Activated T-helper 2 cell treated with anti-CD3 and anti-CD28 coated beads, Interferon-gamma antibody, Interleukin-2, Interleukin-4, amounts not matched to agents 10 μg/mL and 5 μg/mL and 100 μg/mL, durations not matched to agents 14 hours and 24 hours and 36 hours (primary cell): ENCODE measurements at regions not wholly inside any gene's neighbourhood (a gene's known extent, or its start where the extent isn't known, plus 50 kb on each side); places are given as distances from the start of the nearest gene placed in this dataset.

Source experiments
- DNase-seq: peaks from one replicate; pipeline ENCODE4 v3.0.0; 2021; ENCODE audit warnings: low spot score
- H3K27ac Mint-ChIP-seq: one replicate; pipeline ENCODE4 v1.8.0; 2021; ENCODE audit warnings: mixed read lengths
- H3K27me3 Mint-ChIP-seq: one replicate; pipeline ENCODE4 v1.8.0; 2021; ENCODE audit warnings: low read depth, mixed read lengths
- H3K36me3 Mint-ChIP-seq: one replicate; pipeline ENCODE4 v1.8.0; 2021; ENCODE audit warnings: low read depth, mixed read lengths
- H3K4me1 Mint-ChIP-seq: one replicate; pipeline ENCODE4 v1.8.0; 2021; ENCODE audit warnings: low read depth, mixed read lengths
- H3K4me3 Mint-ChIP-seq: one replicate; pipeline ENCODE4 v1.8.0; 2021; ENCODE audit warnings: low read depth, mild to moderate bottlenecking, moderate library complexity, mixed read lengths
- H3K9me3 Mint-ChIP-seq: one replicate; pipeline ENCODE4 v1.8.0; 2021; ENCODE audit warnings: mixed read lengths
- intact Hi-C: fragments of 100-400 bp; cut with micrococcal nuclease; formaldehyde crosslinking; loops from one replicate; pipeline ENCODE4 v1.15.1; 2023

DNA sequence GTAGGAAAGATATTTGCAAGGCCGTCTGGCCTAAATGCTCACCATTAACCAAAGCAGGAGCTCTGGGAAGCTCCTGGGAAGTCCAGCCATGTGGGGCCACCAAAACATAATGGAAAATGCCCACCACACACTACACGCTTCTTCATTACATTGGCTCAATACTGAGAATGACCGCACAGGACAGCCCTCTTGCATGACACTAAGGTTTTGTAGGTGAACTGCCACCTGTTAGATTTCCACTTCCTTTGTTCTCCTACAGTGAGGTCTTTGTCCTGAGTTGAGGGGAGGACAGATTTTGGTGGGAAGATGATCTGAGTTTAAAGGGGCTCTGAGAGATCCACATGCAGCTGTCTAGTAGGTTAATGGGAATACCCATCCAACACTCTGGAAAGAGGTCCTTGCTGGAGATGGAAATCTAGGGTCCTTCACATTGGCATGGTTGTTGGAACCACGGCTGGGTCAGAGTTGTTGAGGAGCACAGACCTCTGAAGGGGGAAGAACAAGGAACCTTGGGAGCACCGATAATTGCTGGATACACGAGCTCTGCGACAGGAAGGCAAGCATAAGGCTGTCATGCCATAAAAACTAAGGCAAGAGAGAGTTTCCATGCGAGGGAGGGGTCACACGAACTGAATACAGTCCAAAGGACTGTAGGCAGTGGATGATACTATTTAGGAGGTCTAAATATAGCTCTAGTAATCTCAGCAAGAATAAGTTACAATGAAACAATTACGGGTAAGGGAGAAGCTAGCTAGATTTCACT is 105.5 kb upstream of the IRF2BP2 start:
- no peak for DNase-seq
- peaks cover 11% of the 10 kb centered on the region for H3K4me1 Mint-ChIP-seq
- H3K27ac Mint-ChIP-seq, result no peak overlapping the region
- H3K27me3 Mint-ChIP-seq, result no peaks in the 10 kb centered on the region
- H3K9me3 Mint-ChIP-seq, result no peaks in the 10 kb centered on the region
- intact Hi-C loops, result no loop called here
- H3K4me3 Mint-ChIP-seq, result no peak overlapping the region
- H3K36me3 Mint-ChIP-seq, result no peaks in the 10 kb centered on the region

DNA sequence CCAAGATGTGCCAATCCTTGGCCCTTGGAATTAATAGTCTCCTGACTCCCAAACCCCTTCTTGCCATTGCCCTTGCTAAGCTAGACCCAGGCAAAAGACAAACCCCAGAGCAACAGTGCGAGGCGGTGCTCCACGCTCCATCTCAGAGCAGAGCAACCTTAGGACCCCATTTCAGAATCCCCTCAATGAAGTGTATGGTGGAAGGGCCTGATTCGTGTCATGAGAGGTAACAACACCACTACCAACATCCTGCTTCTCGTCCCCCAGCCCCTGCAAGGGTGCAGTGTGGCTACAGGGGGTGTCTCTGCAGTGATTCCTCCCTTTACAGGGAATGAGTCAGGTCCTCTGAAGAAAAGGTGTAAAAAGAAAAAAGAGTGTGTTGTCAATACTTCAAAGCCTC is 103.9 kb upstream of the IRF2BP2 start:
- H3K4me1 Mint-ChIP-seq, result peaks cover 10% of the 10 kb centered on the region
- no peak overlapping the region for H3K27ac Mint-ChIP-seq
- no peak for DNase-seq
- intact Hi-C loops, result no loop called here
- H3K36me3 Mint-ChIP-seq, result no peaks in the 10 kb centered on the region
- no peaks in the 10 kb centered on the region for H3K9me3 Mint-ChIP-seq
- no peak overlapping the region for H3K4me3 Mint-ChIP-seq
- no peaks in the 10 kb centered on the region for H3K27me3 Mint-ChIP-seq

DNA sequence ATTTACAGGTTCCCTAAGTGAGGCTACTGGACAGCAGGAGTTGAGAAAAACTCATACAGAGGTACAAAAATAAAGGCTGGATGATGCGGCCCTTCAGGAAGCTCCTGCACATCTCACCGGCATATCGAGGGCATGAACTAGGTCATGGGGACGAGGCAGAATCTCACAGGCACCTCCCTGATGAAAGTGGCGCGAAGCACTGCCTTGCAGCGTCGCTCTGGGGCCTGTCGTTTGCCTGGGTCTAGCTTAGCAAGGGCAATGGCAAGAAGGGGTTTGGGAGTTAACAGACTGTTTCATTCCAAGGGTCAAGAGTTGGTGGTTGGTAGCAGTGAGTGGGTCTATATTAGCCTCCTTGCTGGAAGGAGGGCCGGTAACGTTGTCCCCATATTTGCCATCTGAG is 103.5 kb upstream of the IRF2BP2 start:
- no peak overlapping the region for H3K4me3 Mint-ChIP-seq
- no peak for DNase-seq
- H3K4me1 Mint-ChIP-seq, result peaks cover 13% of the 10 kb centered on the region
- H3K27ac Mint-ChIP-seq, result no peak overlapping the region
- intact Hi-C loops, result no loop called here
- no peaks in the 10 kb centered on the region for H3K36me3 Mint-ChIP-seq
- no peaks in the 10 kb centered on the region for H3K27me3 Mint-ChIP-seq
- no peaks in the 10 kb centered on the region for H3K9me3 Mint-ChIP-seq

DNA sequence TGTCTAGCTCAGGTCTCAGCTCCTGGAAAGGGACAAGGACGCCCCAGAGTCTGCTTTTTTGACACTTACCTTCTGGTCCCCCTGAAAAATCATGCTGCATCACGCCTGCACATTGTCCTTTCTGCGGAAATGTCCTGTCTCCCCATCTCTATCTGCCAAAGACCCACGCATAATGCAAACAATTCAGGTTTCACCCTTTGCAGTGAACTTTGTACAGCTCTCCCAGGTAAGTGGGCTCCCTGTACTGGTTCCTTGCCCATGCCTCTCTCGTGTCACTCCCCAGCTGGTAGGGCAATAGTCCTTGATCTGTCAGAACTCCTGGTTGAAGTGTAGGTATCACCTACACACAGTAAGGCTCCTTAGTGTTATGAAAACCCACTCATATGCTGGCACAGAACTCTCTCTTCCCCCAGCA is 102.9 kb upstream of the IRF2BP2 start:
- H3K9me3 Mint-ChIP-seq, result no peaks in the 10 kb centered on the region
- H3K27ac Mint-ChIP-seq, result no peak overlapping the region
- intact Hi-C loops, result no loop called here
- no peaks in the 10 kb centered on the region for H3K27me3 Mint-ChIP-seq
- no peak for DNase-seq
- H3K36me3 Mint-ChIP-seq, result no peaks in the 10 kb centered on the region
- peaks cover 10% of the 10 kb centered on the region for H3K4me1 Mint-ChIP-seq
- no peak overlapping the region for H3K4me3 Mint-ChIP-seq

DNA sequence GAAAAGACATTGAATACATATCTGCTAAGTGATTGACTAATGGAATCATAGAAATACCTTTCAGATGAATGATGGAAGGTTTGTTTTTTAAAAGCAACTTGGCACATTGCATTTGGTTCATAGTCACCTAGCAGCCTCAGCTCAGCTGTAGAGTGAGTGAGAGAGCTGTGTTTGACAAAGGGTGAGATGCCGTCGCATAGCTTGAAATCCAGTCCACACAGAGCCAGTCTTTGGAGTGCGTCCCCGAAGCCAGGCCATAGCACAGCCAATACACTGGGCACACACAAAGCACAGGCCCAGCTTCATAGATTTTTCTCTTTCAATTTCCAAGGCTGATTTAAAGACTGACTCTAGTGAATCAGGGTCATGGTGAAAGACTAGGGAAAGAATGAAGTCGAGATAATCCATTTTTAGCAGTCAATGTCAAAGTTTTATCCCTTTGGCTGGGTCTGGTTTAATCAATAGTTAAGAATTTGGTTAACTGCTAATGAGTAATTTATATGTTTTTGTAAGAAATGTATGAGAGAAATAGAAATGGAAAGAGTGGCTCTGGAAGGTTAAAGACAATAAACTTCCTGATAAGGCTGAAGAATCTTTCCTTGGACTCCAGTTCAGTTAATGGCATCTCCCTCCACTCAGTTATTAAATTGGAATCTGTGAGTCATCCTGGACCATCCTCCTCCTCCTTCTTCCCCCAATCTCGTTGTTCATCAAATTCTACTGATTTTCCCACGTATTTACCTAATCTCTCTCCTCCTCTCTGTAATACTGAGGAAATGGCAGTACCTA is 101.2 kb upstream of the IRF2BP2 start:
- H3K27me3 Mint-ChIP-seq, result no peaks in the 10 kb centered on the region
- intact Hi-C loops, result no loop called here
- H3K9me3 Mint-ChIP-seq, result peaks cover 2% of the 10 kb centered on the region
- peaks cover 12% of the 10 kb centered on the region for H3K4me1 Mint-ChIP-seq
- no peaks in the 10 kb centered on the region for H3K36me3 Mint-ChIP-seq
- no peak overlapping the region for H3K4me3 Mint-ChIP-seq
- peak overlapping the region; percentile 4 for H3K27ac Mint-ChIP-seq
- DNase-seq, result no peak

DNA sequence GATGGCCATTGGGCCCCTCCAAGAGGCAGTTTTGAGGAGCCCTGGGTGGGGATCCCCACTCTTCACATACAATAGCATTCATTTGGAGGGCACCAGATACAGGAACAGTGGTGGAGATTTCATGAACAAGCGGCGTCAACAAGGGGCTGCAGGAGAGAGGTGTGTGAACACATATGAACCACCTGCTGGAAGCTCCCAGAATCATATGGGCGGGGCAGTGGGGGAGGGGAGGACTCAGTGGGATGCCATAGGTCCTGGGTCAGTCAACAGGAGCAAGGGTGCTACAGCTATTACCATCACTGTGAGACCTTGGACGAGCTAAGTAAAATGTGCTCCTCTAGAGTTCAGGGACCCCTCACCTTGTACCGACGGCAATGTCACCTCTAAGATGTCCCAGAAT is 100.4 kb upstream of the IRF2BP2 start:
- H3K9me3 Mint-ChIP-seq, result peaks cover 5% of the 10 kb centered on the region
- no peaks in the 10 kb centered on the region for H3K27me3 Mint-ChIP-seq
- intact Hi-C loops, result no loop called here
- H3K4me1 Mint-ChIP-seq, result peaks cover 19% of the 10 kb centered on the region
- H3K4me3 Mint-ChIP-seq, result no peak overlapping the region
- H3K36me3 Mint-ChIP-seq, result no peaks in the 10 kb centered on the region
- H3K27ac Mint-ChIP-seq, result no peak overlapping the region
- DNase-seq, result no peak

DNA sequence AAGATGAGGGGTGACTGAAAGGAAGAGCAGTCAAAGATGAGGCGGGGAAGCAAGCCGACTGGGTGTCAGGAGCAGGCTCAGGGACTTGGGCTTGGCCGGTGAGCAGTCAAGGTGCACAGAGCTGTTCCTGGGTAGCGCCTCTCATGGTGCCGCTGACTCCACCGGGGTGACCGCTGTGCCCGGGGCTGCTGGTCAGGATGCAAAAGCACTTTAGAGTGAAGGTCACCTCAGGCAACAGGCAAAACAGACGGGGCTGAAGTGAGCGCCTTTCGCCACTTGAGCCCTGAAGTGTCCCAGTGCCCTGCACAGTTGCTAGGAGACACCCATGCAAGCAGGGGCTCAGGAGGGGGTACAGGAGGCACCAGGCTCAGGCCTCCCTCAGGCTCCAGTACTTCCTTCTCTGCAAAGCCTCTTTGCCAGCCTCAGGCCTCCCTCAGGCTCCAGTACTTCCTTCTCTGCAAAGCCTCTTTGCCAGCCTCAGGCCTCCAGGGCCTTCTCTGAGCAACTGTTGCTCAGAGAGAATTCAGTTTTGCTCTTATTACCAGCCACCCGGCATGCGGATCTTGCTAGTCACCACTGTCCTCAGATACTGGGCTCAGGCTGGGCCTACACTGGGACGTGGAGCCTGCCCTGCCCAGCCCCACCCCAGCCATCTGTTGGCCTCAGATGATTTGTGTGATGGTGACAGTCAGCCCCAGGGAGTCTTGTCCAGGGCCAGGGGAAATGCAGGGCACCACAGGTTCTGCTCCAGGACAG is 99.7 kb upstream of the IRF2BP2 start:
- intact Hi-C loops, result loop anchor here (5.0 kb wide), 1 partner anchor 77 kb away; no protein-coding TSS in a partner anchor
- H3K36me3 Mint-ChIP-seq, result no peaks in the 10 kb centered on the region
- no peak for DNase-seq
- H3K4me3 Mint-ChIP-seq, result no peak overlapping the region
- H3K4me1 Mint-ChIP-seq, result peaks cover 21% of the 10 kb centered on the region
- H3K27me3 Mint-ChIP-seq, result no peaks in the 10 kb centered on the region
- no peak overlapping the region for H3K27ac Mint-ChIP-seq
- H3K9me3 Mint-ChIP-seq, result peaks cover 5% of the 10 kb centered on the region

DNA sequence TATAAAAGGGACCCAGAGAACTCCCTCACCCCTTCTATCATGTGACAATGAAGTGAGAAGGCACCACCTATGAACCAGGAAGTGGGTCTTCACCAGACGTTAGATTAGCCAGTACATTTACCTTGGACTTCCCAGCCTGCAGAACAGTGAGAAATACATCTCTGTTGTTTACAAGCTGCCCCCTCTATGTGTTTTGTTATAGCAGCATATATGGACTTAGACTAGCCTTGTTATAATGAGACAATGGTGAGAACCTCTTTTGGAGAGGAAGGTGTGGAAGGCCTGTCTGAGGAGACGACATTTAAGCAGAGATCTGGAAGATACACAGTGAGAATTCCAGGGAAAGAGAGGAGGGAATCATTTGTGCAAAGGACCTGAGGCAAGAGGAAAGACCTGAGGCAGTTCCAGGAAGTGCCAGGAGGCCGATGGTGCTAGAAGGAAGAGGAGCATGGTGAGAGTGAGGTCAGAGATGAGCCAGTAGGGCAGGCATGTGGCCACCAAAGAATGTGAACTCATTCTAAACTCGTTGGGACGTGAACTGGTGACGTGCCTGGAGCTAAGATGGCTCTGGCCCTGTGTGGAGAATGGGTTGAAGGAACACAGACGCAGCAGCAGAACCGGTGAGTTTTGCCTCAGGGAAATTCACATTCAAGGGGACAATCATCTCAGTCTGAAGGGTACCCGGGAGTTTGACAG is 98.9 kb upstream of the IRF2BP2 start:
- Mint-ChIP-seq H3K27me3 (no peaks in the 10 kb centered on the region), H3K36me3 (no peaks in the 10 kb centered on the region), H3K4me3 (no peak overlapping the region), H3K9me3 (peaks cover 5% of the 10 kb centered on the region), H3K4me1 (peaks cover 21% of the 10 kb centered on the region), H3K27ac (no peak overlapping the region)
- intact Hi-C loops, result loop anchor here (5.0 kb wide), 1 partner anchor 77 kb away; no protein-coding TSS in a partner anchor
- no peak for DNase-seq

DNA sequence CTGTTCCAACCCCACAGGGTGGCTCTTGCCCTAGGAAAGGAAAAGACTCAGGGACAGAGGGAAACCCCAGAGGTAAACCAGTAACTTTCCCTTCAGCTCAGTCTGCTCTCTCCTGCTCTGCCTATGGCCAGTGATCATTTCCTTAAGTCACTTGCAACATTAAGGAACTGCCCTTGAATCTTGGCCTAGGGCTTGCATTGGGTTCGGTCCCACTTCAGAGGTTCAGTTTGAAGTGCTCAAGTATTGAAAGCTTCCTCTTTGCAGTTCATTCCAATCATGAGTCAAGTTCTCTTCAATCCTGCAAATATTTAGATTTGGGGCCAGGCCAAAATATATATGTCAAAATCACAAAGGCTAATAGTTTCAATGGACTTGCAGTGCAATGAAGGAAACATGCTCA is 97.7 kb upstream of the IRF2BP2 start:
- no peaks in the 10 kb centered on the region for H3K27me3 Mint-ChIP-seq
- H3K4me1 Mint-ChIP-seq, result peaks cover 21% of the 10 kb centered on the region
- intact Hi-C loops, result loop anchor here (5.0 kb wide), 1 partner anchor 75 kb away; no protein-coding TSS in a partner anchor
- DNase-seq, result no peak
- H3K4me3 Mint-ChIP-seq, result no peak overlapping the region
- no peaks in the 10 kb centered on the region for H3K36me3 Mint-ChIP-seq
- no peak overlapping the region for H3K27ac Mint-ChIP-seq
- peaks cover 5% of the 10 kb centered on the region for H3K9me3 Mint-ChIP-seq

DNA sequence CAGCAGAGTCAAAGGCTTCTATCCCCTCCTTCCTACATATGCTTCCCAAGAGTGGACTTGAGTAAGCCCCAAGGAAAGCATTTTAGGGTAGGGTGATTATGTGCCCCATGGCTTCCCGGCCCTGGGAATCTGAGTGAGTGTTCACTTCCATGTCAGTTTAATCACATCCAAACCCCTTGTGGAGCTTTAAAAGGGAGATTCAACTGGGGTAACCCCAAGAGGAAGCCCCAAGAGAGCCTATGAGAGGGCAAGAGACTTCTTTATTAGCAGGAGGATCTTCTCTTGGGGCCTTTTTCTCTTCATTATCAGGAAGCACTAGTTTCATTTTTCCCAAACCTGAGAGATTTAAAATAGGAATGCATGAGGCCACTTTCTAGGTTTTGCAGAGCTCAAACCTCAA is 97.0 kb upstream of the IRF2BP2 start:
- H3K27me3 Mint-ChIP-seq, result no peaks in the 10 kb centered on the region

DNA sequence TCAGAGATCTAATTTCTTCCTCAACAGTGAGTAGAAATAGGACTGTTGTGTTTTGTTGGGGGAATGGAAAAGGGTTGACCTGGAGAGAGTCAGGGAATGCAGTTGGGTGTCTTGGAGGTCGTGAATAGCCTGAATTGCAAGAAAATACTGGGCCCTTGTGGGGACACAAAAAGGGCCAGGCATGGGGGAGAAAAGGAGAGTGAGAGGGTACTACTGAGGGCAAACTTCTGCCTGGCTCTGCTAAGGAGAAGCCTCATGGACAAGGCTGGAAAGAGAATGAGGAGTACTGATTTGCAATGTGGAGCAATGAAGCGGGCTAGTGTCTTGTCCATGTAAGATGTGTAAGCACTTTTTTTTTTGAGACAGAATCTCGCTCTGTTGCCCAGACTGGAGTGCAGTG is 96.2 kb upstream of the IRF2BP2 start:
- Mint-ChIP-seq H3K4me1 (peaks cover 18% of the 10 kb centered on the region), H3K36me3 (no peaks in the 10 kb centered on the region), H3K27me3 (no peaks in the 10 kb centered on the region), H3K27ac (no peak overlapping the region), H3K9me3 (peaks cover 5% of the 10 kb centered on the region), H3K4me3 (no peak overlapping the region)
- intact Hi-C loops, result loop anchor here (5.0 kb wide), 1 partner anchor 74 kb away; no protein-coding TSS in a partner anchor
- DNase-seq, result no peak

More for the DNA sequence above, 97.0 kb upstream of the IRF2BP2 start:
- H3K27ac Mint-ChIP-seq, result no peak overlapping the region
- H3K9me3 Mint-ChIP-seq, result peaks cover 5% of the 10 kb centered on the region
- no peaks in the 10 kb centered on the region for H3K36me3 Mint-ChIP-seq
- no peak for DNase-seq
- H3K4me1 Mint-ChIP-seq, result peaks cover 21% of the 10 kb centered on the region
- no peak overlapping the region for H3K4me3 Mint-ChIP-seq
- intact Hi-C loops, result loop anchor here (5.0 kb wide), 1 partner anchor 75 kb away; no protein-coding TSS in a partner anchor

DNA sequence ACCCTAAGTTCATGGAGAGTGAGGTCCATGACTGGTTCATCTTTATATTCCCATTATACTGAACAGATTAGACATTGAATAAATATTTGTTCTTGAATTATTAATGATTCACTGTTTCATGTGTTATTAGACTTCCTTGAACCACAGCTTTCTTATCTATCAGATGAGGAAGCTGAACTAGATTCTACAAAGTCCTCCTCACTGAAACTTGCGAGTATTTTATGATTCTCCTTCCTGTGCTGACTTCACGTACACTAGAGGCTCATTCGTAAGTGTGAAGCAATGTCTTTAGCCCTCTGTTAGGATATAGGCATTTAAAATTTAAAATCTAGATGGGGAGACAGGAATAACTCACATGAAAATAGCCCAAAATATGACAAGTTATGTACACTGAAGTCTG is 95.6 kb upstream of the IRF2BP2 start:
- Mint-ChIP-seq H3K9me3 (peaks cover 5% of the 10 kb centered on the region), H3K27ac (no peak overlapping the region), H3K4me1 (peaks cover 18% of the 10 kb centered on the region), H3K4me3 (no peak overlapping the region), H3K36me3 (no peaks in the 10 kb centered on the region), H3K27me3 (no peaks in the 10 kb centered on the region)
- intact Hi-C loops, result loop anchor here (5.0 kb wide), 1 partner anchor 73 kb away; no protein-coding TSS in a partner anchor
- no peak for DNase-seq
